ENCODE measurements at regions not wholly inside any gene's neighbourhood (a gene's known extent, or its start where the extent isn't known, plus 50 kb on each side); places are given as distances from the start of the nearest gene placed in this dataset.

- Histone ChIP-seq H3K4me3 (no peak overlapping the region), H3K4me1 (no peaks in the 10 kb centered on the region), H3K9ac (no peak overlapping the region), H2AFZ (replicated peaks) (no peak overlapping the region), H4K20me1 (ENCODE audit: low read depth) (no peaks in the 10 kb centered on the region), H3K4me2 (no peak overlapping the region), H3K9me3 (ENCODE audit: low read depth) (no peaks in the 10 kb centered on the region), H3K79me2 (ENCODE audit: low read depth) (no peaks in the 10 kb centered on the region), H3K27me3 (no peaks in the 10 kb centered on the region), H3K27ac (no peak overlapping the region), H3F3A (ENCODE audit: low read depth) (no peaks in the 10 kb centered on the region), H3K36me3 (no peaks in the 10 kb centered on the region)
- no peak overlapping the region for H3K27ac Mint-ChIP-seq
- peaks cover 7% of the 10 kb centered on the region for H3K9me3 Mint-ChIP-seq
- no peak overlapping the region for H3K4me3 Mint-ChIP-seq
- no peaks in the 10 kb centered on the region for H3K4me1 Mint-ChIP-seq
- no peaks in the 10 kb centered on the region for H3K36me3 Mint-ChIP-seq
- TF ChIP-seq EZH2 (IDR thresholded peaks at IDR 0.05) (no peak), CTCF (IDR thresholded peaks at IDR 0.05) (no peak), EZH2phosphoT487 (IDR thresholded peaks at IDR 0.05) (no peak)
- no peak for DNase-seq (ENCODE audit: low spot score)
- H3K27me3 Mint-ChIP-seq (ENCODE audit: insufficient read depth, low read depth) = peaks cover 3% of the 10 kb centered on the region
Observed at GRCh38 chr14:94952097-94952496, 182.2 kb upstream of the GSC start.

- Histone ChIP-seq H4K20me1 (ENCODE audit: low read depth) (no peaks in the 10 kb centered on the region), H3K27ac (no peak overlapping the region), H3K4me2 (no peak overlapping the region), H3K36me3 (no peaks in the 10 kb centered on the region), H3K27me3 (no peaks in the 10 kb centered on the region), H3K4me3 (no peak overlapping the region), H3K4me1 (no peaks in the 10 kb centered on the region), H2AFZ (replicated peaks) (no peak overlapping the region), H3F3A (ENCODE audit: low read depth) (no peaks in the 10 kb centered on the region), H3K9me3 (ENCODE audit: low read depth) (no peaks in the 10 kb centered on the region), H3K9ac (no peak overlapping the region), H3K79me2 (ENCODE audit: low read depth) (no peaks in the 10 kb centered on the region)
- H3K27ac Mint-ChIP-seq = no peak overlapping the region
- peaks cover 7% of the 10 kb centered on the region for H3K9me3 Mint-ChIP-seq
- no peaks in the 10 kb centered on the region for H3K36me3 Mint-ChIP-seq
- peaks cover 5% of the 10 kb centered on the region for H3K27me3 Mint-ChIP-seq (ENCODE audit: insufficient read depth, low read depth)
- peaks cover 2% of the 10 kb centered on the region for H3K4me1 Mint-ChIP-seq
- TF ChIP-seq EZH2 (IDR thresholded peaks at IDR 0.05) (no peak), EZH2phosphoT487 (IDR thresholded peaks at IDR 0.05) (no peak), CTCF (IDR thresholded peaks at IDR 0.05) (no peak)
- no peak overlapping the region for H3K4me3 Mint-ChIP-seq
- no peak for DNase-seq (ENCODE audit: low spot score)
Observed at GRCh38 chr14:94946244-94946643, 176.3 kb upstream of the GSC start.

DNA sequence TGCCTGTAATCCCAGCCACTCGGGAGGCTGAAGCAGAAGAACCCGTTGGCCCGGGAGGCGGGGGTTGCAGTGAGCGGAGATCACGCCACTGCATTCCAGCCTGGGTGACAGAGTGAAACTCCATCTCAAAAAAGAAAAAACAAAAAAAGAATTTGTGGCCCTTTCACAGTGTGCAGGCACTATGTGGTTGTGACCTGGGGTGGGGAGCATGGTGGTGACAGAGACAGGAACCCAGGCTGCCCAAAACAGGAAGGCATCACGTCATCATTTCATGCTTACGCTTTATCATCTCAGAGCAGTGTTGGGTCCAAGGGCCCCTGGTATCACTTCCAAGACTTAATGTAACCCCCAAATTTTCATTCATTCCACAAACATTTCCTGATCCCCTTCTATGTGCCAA lies 175.7 kb upstream of the GSC start:
- H3K27ac ChIP-seq = no peak overlapping the region
- Mint-ChIP-seq H3K4me3 (no peak overlapping the region), H3K27ac (no peak overlapping the region), H3K4me1 (peaks cover 2% of the 10 kb centered on the region), H3K36me3 (no peaks in the 10 kb centered on the region), H3K27me3 (ENCODE audit: insufficient read depth, low read depth) (peaks cover 5% of the 10 kb centered on the region), H3K9me3 (peaks cover 7% of the 10 kb centered on the region)
- H3F3A ChIP-seq (ENCODE audit: low read depth) = no peaks in the 10 kb centered on the region
- H3K9ac ChIP-seq = no peak overlapping the region
- H3K79me2 ChIP-seq (ENCODE audit: low read depth) = no peaks in the 10 kb centered on the region
- H3K4me3 ChIP-seq = no peak overlapping the region
- no peak overlapping the region for H3K4me2 ChIP-seq
- H4K20me1 ChIP-seq (ENCODE audit: low read depth) = no peaks in the 10 kb centered on the region
- no peak overlapping the region for H2AFZ ChIP-seq (replicated peaks)
- no peaks in the 10 kb centered on the region for H3K27me3 ChIP-seq
- DNase-seq (ENCODE audit: low spot score) = no peak
- no peaks in the 10 kb centered on the region for H3K4me1 ChIP-seq
- H3K9me3 ChIP-seq (ENCODE audit: low read depth) = no peaks in the 10 kb centered on the region
- H3K36me3 ChIP-seq = no peaks in the 10 kb centered on the region
- TF ChIP-seq EZH2phosphoT487 (IDR thresholded peaks at IDR 0.05) (no peak), CTCF (IDR thresholded peaks at IDR 0.05) (no peak), EZH2 (IDR thresholded peaks at IDR 0.05) (no peak)

All from neural progenitor cell (in vitro differentiated cells).